Kidney (tissue), 13 donors: ENCODE measurements at regions not wholly inside any gene's neighbourhood (a gene's known extent, or its start where the extent isn't known, plus 50 kb on each side); places are given as distances from the start of the nearest gene placed in this dataset.

Source experiments
- DNase-seq, 5 donors: peaks; one replicate each; pipeline ENCODE4 v3.0.0-alpha.2; 2013 to 2020
- FAIRE-seq: peaks from 2 replicates; lab custom pipeline; 2012; peaks lifted over from hg19 to GRCh38; lab: Jason Lieb, UNC
- H3K27ac ChIP-seq, 2 donors: one replicate each; pipeline ENCODE4 v1.7.0; 2013; ENCODE audit warnings: low read depth in 2 of 2, low read length in 2 of 2, inconsistent platforms in 1 of 2
- H3K27me3 ChIP-seq: one replicate; pipeline ENCODE4 v1.7.1; 2013; ENCODE audit warnings: low read length, inconsistent platforms; ENCODE audit not compliant: control insufficient read depth, insufficient read depth
- H3K36me3 ChIP-seq, 3 donors: one replicate each; pipeline versions ENCODE4 v1.7.0 to v1.7.1; 2013; ENCODE audit warnings: low read length in 3 of 3, control low read depth in 1 of 3, inconsistent platforms in 1 of 3; ENCODE audit not compliant: insufficient read depth in 3 of 3, control insufficient read depth in 2 of 3
- H3K4me1 ChIP-seq, 3 donors: one replicate each; pipeline versions ENCODE4 v1.7.0 to v1.7.1; 2013; ENCODE audit warnings: low read length in 3 of 3, inconsistent platforms in 1 of 3, low read depth in 1 of 3; ENCODE audit not compliant: control insufficient read depth in 2 of 3, insufficient read depth in 2 of 3
- H3K4me3 ChIP-seq, 3 donors: one replicate each; pipeline versions ENCODE4 v1.7.0 to v1.8.1; 2013; ENCODE audit warnings: low read length in 3 of 3, control low read depth in 1 of 3, inconsistent platforms in 1 of 3
- H3K9ac ChIP-seq, 3 donors: one replicate each; pipeline versions ENCODE4 v1.7.0 to v1.7.1; 2013; ENCODE audit warnings: low read length in 3 of 3, control low read depth in 1 of 3, inconsistent platforms in 1 of 3
- H3K9me3 ChIP-seq, 3 donors: one replicate each; pipeline versions ENCODE4 v1.7.0 to v1.7.1; 2013; ENCODE audit warnings: low read length in 3 of 3, control low read depth in 1 of 3, inconsistent platforms in 1 of 3; ENCODE audit not compliant: control insufficient read depth in 2 of 3, insufficient read depth in 1 of 3
- intact Hi-C: fragments of 100-400 bp; cut with DNase I; formaldehyde crosslinking; loops from one replicate; pipeline ENCODE4 v1.11.1; 2022
- TF ChIP-seq, protein P1 (sequence below): IDR thresholded peaks from 3 replicates; pipeline ENCODE4 v1.5.1; 2012; ENCODE audit warnings: mild to moderate bottlenecking, moderate library complexity, borderline replicate concordance; ENCODE audit not compliant: insufficient read depth; ENCODE audit errors: extremely low read depth
- donor health status: control.
- donor health status: control.
- donor health status: control.
- donor health status: control.
- donor health status: control.
- donor health status: DM: yes; HTN: yes; CAD: no.
- donor health status: Normal renal cell carcinoma (clear cell type).

GRCh38 chr1:72936151-72936740, 653.9 kb upstream of the NEGR1 start:
- H3K4me1 ChIP-seq = no peaks in the 10 kb centered on the region
- no peak overlapping the region for H3K9ac ChIP-seq
- no peaks in the 10 kb centered on the region for H3K9me3 ChIP-seq
- no peaks in the 10 kb centered on the region for H3K27me3 ChIP-seq
- TF ChIP-seq, protein P1, sequence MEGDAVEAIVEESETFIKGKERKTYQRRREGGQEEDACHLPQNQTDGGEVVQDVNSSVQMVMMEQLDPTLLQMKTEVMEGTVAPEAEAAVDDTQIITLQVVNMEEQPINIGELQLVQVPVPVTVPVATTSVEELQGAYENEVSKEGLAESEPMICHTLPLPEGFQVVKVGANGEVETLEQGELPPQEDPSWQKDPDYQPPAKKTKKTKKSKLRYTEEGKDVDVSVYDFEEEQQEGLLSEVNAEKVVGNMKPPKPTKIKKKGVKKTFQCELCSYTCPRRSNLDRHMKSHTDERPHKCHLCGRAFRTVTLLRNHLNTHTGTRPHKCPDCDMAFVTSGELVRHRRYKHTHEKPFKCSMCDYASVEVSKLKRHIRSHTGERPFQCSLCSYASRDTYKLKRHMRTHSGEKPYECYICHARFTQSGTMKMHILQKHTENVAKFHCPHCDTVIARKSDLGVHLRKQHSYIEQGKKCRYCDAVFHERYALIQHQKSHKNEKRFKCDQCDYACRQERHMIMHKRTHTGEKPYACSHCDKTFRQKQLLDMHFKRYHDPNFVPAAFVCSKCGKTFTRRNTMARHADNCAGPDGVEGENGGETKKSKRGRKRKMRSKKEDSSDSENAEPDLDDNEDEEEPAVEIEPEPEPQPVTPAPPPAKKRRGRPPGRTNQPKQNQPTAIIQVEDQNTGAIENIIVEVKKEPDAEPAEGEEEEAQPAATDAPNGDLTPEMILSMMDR = no peak
- H3K4me3 ChIP-seq = no peak overlapping the region
- FAIRE-seq (no peak), DNase-seq (no peak)
- H3K36me3 ChIP-seq = no peaks in the 10 kb centered on the region
- intact Hi-C loops = no loop called here
- H3K27ac ChIP-seq = no peak overlapping the region

DNA sequence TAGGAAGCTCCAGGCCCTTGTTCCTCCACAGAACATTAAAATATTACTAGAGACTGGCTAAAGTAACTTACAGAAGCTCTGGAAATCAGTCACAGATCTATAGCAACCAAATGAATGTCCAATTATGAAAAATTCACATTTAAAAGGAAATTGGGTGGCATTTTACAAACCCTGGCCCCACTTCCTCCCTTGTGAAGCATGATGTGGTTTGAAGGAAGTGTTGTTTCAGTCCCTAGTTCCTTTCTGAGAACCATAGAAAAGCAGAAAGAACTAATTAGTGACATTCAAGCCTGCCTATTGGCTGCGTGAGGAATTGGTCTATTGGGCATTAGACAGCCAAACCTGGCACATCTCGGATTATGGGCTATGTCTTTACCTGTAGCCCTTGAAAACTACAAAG, 649.7 kb upstream of the NEGR1 start:
- Histone ChIP-seq H3K4me1 (no peaks in the 10 kb centered on the region), H3K27ac (no peak overlapping the region), H3K9ac (no peak overlapping the region), H3K27me3 (no peaks in the 10 kb centered on the region), H3K4me3 (no peak overlapping the region), H3K36me3 (no peaks in the 10 kb centered on the region), H3K9me3 (no peaks in the 10 kb centered on the region)
- intact Hi-C loops = no loop called here
- TF ChIP-seq, protein P1 = no peak
- no peak for DNase-seq
- FAIRE-seq = no peak

- intact Hi-C loops = no loop called here
- no peaks in the 10 kb centered on the region for H3K4me1 ChIP-seq
- no peak overlapping the region for H3K27ac ChIP-seq
- no peak overlapping the region for H3K9ac ChIP-seq
- no peaks in the 10 kb centered on the region for H3K36me3 ChIP-seq
- TF ChIP-seq, protein P1 = no peak
- no peaks in the 10 kb centered on the region for H3K9me3 ChIP-seq
- no peaks in the 10 kb centered on the region for H3K27me3 ChIP-seq
- FAIRE-seq (no peak), DNase-seq (no peak)
- no peak overlapping the region for H3K4me3 ChIP-seq
Measured at GRCh38 chr1:72930528-72930927, 648.2 kb upstream of the NEGR1 start.

GRCh38 chr1:72918940-72919339, 636.6 kb upstream of the NEGR1 start:
- Histone ChIP-seq H3K9me3 (no peaks in the 10 kb centered on the region), H3K4me1 (no peaks in the 10 kb centered on the region), H3K27ac (no peak overlapping the region), H3K4me3 (no peak overlapping the region), H3K27me3 (no peaks in the 10 kb centered on the region), H3K9ac (no peak overlapping the region), H3K36me3 (no peaks in the 10 kb centered on the region)
- intact Hi-C loops = no loop called here
- FAIRE-seq (no peak), DNase-seq (no peak)
- TF ChIP-seq, protein P1 = no peak
